Prostate gland (tissue), 2 donors: ENCODE measurements at regions not wholly inside any gene's neighbourhood (a gene's known extent, or its start where the extent isn't known, plus 50 kb on each side); places are given as distances from the start of the nearest gene placed in this dataset.

ENCODE experiments used
- CTCF ChIP-seq, 4 experiments: fragments of 200-600 bp in 2 of 4; fragments of 450-650 bp in 2 of 4; sonication (generic) in 2 of 4; IDR thresholded peaks; 1 replicate in 3 of 4; 2 replicates in 1 of 4; pipeline ENCODE4 v1.5.1; 2016 to 2019; ENCODE audit warnings: antibody characterized with exemption in 4 of 4, mild to moderate bottlenecking in 2 of 4, moderate library complexity in 2 of 4
- POLR2A ChIP-seq: fragments of 450-650 bp; IDR thresholded peaks from one replicate; pipeline ENCODE4 v1.6.1; 2016; ENCODE audit warnings: antibody characterized with exemption, mild to moderate bottlenecking

DNA sequence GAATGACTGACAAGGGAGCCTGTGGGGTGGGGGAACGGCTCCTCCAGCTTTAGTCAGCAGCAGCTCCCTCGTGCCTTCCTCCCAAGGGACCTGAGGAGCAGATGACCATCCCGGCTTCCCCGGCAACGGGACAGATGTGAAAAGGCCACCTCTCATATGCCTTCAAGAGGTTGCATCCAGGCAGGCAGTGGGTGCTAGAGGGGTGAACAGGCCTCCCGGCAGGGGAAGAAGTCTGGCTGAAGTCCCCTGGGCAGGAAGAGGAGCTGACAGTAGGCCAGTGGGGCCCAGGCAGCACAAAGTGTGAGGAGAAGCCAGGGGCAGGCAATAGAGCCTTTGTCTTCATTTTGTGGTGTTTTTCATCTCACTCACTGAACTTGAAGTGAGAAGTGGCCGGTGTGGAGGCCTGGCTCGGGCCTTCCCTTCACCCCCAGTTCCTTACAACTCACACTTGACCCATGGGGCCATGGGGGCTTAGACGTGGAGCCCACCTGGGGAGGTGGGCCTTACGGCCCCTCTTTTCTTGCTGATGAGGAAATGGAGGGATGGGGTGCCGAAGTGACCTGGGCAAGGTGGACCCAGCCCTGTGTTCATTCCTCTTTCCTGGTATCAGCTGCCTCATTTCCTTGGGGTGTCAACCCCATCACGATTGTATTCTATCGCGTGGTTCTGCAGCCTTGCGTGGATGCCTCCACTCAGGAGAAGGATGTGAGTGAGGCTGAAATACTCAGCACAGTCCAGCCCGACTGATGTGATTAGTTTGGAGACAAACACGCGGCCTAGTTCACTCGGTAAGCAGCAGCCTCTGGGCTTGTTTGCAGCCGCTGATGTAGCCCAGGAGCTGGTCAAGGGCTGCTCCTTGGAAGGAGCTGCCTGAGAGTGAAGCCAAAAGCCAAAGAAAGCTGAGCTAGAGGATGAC, 115.5 kb upstream of the ALDH1A3 start:
- TF ChIP-seq POLR2A = no peak
- TF ChIP-seq CTCF (IDR thresholded peaks at IDR 0.05) = no peak
